ENCODE measurements at regions not wholly inside any gene's neighbourhood (a gene's known extent, or its start where the extent isn't known, plus 50 kb on each side); places are given as distances from the start of the nearest gene placed in this dataset.

DNA sequence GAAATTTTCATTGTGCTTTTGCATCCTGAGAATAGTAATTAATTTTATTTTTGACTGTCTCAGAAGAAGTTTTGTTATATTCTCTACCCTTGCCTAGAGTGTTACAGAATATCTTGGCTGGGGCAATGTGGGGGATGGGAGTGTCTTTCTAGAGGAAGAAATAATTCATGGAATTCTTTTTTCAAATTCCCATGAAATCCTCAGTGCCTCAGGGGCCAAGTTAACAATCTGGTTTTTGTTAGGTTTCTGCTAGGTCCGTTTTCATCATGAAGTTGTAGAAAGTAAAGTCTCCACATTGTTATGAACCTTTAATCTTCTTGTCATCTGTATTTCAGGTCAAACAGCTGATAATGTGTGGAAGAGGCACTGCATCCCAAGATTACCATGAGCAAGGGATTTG lies 145.6 kb upstream of the GYPC start:
- TF ChIP-seq, protein P1, sequence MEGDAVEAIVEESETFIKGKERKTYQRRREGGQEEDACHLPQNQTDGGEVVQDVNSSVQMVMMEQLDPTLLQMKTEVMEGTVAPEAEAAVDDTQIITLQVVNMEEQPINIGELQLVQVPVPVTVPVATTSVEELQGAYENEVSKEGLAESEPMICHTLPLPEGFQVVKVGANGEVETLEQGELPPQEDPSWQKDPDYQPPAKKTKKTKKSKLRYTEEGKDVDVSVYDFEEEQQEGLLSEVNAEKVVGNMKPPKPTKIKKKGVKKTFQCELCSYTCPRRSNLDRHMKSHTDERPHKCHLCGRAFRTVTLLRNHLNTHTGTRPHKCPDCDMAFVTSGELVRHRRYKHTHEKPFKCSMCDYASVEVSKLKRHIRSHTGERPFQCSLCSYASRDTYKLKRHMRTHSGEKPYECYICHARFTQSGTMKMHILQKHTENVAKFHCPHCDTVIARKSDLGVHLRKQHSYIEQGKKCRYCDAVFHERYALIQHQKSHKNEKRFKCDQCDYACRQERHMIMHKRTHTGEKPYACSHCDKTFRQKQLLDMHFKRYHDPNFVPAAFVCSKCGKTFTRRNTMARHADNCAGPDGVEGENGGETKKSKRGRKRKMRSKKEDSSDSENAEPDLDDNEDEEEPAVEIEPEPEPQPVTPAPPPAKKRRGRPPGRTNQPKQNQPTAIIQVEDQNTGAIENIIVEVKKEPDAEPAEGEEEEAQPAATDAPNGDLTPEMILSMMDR (IDR thresholded peaks at IDR 0.05), result no peak
- TF ChIP-seq POLR2A (IDR thresholded peaks at IDR 0.05) (no peak), EP300 (IDR thresholded peaks at IDR 0.05) (no peak)

DNA sequence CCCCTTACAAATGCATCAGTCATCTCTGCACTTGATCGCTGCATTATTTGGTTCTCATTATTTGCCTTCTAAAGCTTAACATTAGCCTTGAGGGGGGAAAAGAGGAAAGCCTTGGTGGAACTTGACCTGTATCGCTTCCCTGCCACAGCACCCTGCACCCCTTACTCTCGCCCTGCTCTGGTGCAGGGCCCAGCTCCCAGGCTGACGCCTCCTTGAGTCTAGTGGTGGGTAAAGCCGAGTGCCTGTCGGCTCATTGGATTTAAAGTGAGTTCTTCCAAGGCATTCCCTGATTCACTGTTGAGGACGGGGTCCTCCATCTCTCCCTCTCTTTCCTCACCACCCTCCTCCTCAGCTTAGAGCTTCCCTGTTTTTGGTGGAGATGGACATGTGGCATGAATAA lies 145.0 kb upstream of the GYPC start:
- H3K27me3 ChIP-seq, result no peaks in the 10 kb centered on the region
- WGBS, 3 donors, result 87 to 97% (median 96%) methylated on average over 7 of the region's 7 CpGs
- H3K4me3 ChIP-seq, result no peak overlapping the region
- no peaks in the 10 kb centered on the region for H3K36me3 ChIP-seq
- H3K9me3 ChIP-seq, result no peaks in the 10 kb centered on the region
- TF ChIP-seq, protein P1 (IDR thresholded peaks at IDR 0.05), result no peak
- TF ChIP-seq EP300 (IDR thresholded peaks at IDR 0.05) (no peak), POLR2A (IDR thresholded peaks at IDR 0.05) (no peak)
- intact Hi-C loops (cut with DNase I), result no loop called here
- H3K27ac ChIP-seq, result no peak overlapping the region
- H3K4me1 ChIP-seq (ENCODE audit: insufficient read depth), result no peaks in the 10 kb centered on the region
- DNase-seq, result no peak

More for the DNA sequence above, 145.6 kb upstream of the GYPC start:
- Histone ChIP-seq H3K4me1 (ENCODE audit: insufficient read depth) (no peaks in the 10 kb centered on the region), H3K36me3 (no peaks in the 10 kb centered on the region), H3K4me3 (no peak overlapping the region), H3K27ac (no peak overlapping the region), H3K9me3 (no peaks in the 10 kb centered on the region), H3K27me3 (no peaks in the 10 kb centered on the region)
- no peak for DNase-seq
- intact Hi-C loops (cut with DNase I), result no loop called here
- WGBS, 3 donors, result 7 to 16% (median 10%) methylated on average over 1 of the region's 1 CpG

DNA sequence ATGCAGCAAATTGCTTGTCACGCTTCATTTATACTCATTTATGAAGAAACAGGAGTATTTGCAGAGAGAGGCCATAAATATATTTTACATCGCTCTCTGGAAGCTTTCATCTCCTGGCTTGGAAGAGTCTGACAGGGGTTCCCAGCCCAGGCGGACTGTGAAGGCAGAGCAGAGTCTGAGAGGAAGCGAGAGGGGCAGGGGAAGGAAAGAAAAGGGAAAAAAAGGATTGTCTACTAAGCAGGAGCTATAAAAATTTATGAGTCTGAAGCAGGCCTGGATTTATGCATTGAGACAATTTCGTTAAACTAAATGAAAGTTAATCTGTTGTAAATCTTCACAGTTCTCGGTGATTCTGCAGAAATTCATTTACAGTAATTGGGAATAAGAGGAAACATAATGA lies 143.9 kb upstream of the GYPC start:
- intact Hi-C loops (cut with DNase I), result no loop called here
- Histone ChIP-seq H3K36me3 (no peaks in the 10 kb centered on the region), H3K9me3 (no peaks in the 10 kb centered on the region), H3K27me3 (no peaks in the 10 kb centered on the region), H3K4me3 (no peak overlapping the region), H3K4me1 (ENCODE audit: insufficient read depth) (no peaks in the 10 kb centered on the region), H3K27ac (no peak overlapping the region)
- 77 to 87% (median 82%) methylated on average over 6 of the region's 6 CpGs for WGBS, 3 donors
- no peak for DNase-seq
- TF ChIP-seq, protein P1 (IDR thresholded peaks at IDR 0.05), result no peak
- TF ChIP-seq POLR2A (IDR thresholded peaks at IDR 0.05) (no peak), EP300 (IDR thresholded peaks at IDR 0.05) (no peak)

DNA sequence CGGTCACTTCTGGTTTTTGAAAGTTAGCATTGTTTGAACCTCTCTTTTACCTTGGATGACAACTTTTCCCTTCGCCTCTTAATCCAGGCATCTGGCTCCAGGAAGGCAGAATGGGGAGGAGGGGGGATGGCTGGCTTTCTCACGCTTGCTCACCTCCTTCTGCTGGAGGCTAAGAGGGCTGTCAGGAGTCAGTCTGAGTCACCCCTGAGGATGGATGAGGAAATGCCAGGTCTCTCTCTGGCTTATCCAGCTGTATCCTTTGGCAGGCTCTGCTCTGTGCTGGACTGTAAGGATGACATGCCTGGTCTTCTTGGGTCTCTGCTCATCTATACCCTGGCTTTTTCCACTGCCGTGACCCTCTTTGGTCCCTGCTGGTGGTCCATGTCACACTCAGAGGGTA lies 142.9 kb upstream of the GYPC start:
- Histone ChIP-seq H3K36me3 (no peaks in the 10 kb centered on the region), H3K27me3 (no peaks in the 10 kb centered on the region), H3K4me1 (ENCODE audit: insufficient read depth) (no peaks in the 10 kb centered on the region), H3K27ac (no peak overlapping the region), H3K4me3 (no peak overlapping the region), H3K9me3 (no peaks in the 10 kb centered on the region)
- 83 to 93% (median 87%) methylated on average over 4 of the region's 4 CpGs for WGBS, 3 donors
- no peak for DNase-seq
- TF ChIP-seq POLR2A (IDR thresholded peaks at IDR 0.05) (no peak), EP300 (IDR thresholded peaks at IDR 0.05) (no peak)
- TF ChIP-seq, protein P1 (IDR thresholded peaks at IDR 0.05), result no peak
- intact Hi-C loops (cut with DNase I), result no loop called here

DNA sequence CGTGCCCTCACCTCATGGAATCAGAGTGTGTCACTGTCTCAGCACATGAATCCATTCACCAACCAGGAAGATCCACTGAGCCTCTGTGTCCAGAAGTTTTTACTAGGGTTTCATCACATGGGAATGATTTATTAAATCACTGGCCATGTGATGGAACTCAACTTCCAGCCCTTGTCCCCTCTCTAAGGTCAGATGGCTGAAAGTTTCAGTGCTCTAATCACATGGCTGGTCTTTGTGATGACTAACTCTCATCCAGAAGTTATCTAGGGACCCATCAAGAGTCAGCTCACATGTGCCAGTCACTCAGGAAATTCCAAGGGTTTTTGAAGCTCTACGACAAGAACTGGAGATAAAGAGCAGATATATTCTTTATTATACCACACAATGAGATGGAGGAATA lies 140.5 kb upstream of the GYPC start:
- intact Hi-C loops (cut with DNase I), result no loop called here
- WGBS, 3 donors, result 64 to 93% (median 91%) methylated on average over 2 of the region's 2 CpGs
- H3K27ac ChIP-seq, result no peak overlapping the region
- TF ChIP-seq POLR2A (IDR thresholded peaks at IDR 0.05) (no peak), EP300 (IDR thresholded peaks at IDR 0.05) (no peak)
- TF ChIP-seq, protein P1 (IDR thresholded peaks at IDR 0.05), result no peak
- no peaks in the 10 kb centered on the region for H3K36me3 ChIP-seq
- no peaks in the 10 kb centered on the region for H3K27me3 ChIP-seq
- no peak for DNase-seq
- H3K9me3 ChIP-seq, result no peaks in the 10 kb centered on the region
- no peak overlapping the region for H3K4me3 ChIP-seq
- no peaks in the 10 kb centered on the region for H3K4me1 ChIP-seq (ENCODE audit: insufficient read depth)
